Choroid plexus epithelial cell (primary cell): ENCODE measurements at regions not wholly inside any gene's neighbourhood (a gene's known extent, or its start where the extent isn't known, plus 50 kb on each side); places are given as distances from the start of the nearest gene placed in this dataset.
A peak's percentile ranks its signal among the peaks of the same experiment; 100 is the strongest.

Source experiments
- DNase-seq: peaks from one replicate; pipeline ENCODE4 v3.0.0-alpha.2; 2010; ENCODE audit warnings: low read depth
- H3K4me3 ChIP-seq: 2 replicates; pipeline ENCODE4 v1.5.1; 2011; ENCODE audit warnings: low read depth, mild to moderate bottlenecking, control low read depth, low read length, moderate library complexity
- CTCF ChIP-seq: conservative IDR thresholded peaks from 2 replicates; pipeline ENCODE4 v1.5.1; 2011; ENCODE audit warnings: low read depth, mild to moderate bottlenecking, control low read depth, inconsistent platforms, low read length, moderate library complexity

GRCh38 chr4:36841583-36842326, 402.8 kb upstream of the NWD2 start:
- no peak for TF ChIP-seq CTCF
- no peak overlapping the region for H3K4me3 ChIP-seq
- DNase-seq, result peak; percentile 2

- TF ChIP-seq CTCF, result no peak
- no peak for DNase-seq
- no peak overlapping the region for H3K4me3 ChIP-seq
These were observed 400.1 kb upstream of the NWD2 start for GRCh38 chr4:36844448-36844847.

GRCh38 chr4:36852856-36853255, 391.7 kb upstream of the NWD2 start:
- TF ChIP-seq CTCF, result no peak
- no peak for DNase-seq
- no peak overlapping the region for H3K4me3 ChIP-seq

- TF ChIP-seq CTCF, result no peak
- no peak for DNase-seq
- H3K4me3 ChIP-seq, result no peak overlapping the region
These were observed 390.0 kb upstream of the NWD2 start for GRCh38 chr4:36854554-36854953.

- DNase-seq, result no peak
- H3K4me3 ChIP-seq, result no peak overlapping the region
- no peak for TF ChIP-seq CTCF
These were observed 380.9 kb upstream of the NWD2 start for GRCh38 chr4:36863601-36864000.

GRCh38 chr4:36870121-36870520, 374.4 kb upstream of the NWD2 start:
- no peak overlapping the region for H3K4me3 ChIP-seq
- TF ChIP-seq CTCF, result no peak

GRCh38 chr4:36872679-36873078, 371.9 kb upstream of the NWD2 start:
- TF ChIP-seq CTCF, result no peak
- DNase-seq, result no peak

More at GRCh38 chr4:36870121-36870520, 374.4 kb upstream of the NWD2 start:
- no peak for DNase-seq

More at GRCh38 chr4:36872679-36873078, 371.9 kb upstream of the NWD2 start:
- no peak overlapping the region for H3K4me3 ChIP-seq
